Progenitor cell of endocrine pancreas (in vitro differentiated cells): ENCODE measurements at regions not wholly inside any gene's neighbourhood (a gene's known extent, or its start where the extent isn't known, plus 50 kb on each side); places are given as distances from the start of the nearest gene placed in this dataset.

ENCODE experiments used
- DNase-seq: peaks from one replicate; pipeline ENCODE4 v3.0.0; 2021; ENCODE audit warnings: low spot score; ENCODE audit not compliant: unreplicated experiment
- H3K27ac Mint-ChIP-seq: 2 replicates; pipeline ENCODE4 v1.8.0; 2021; ENCODE audit warnings: mild to moderate bottlenecking, moderate library complexity, mixed read lengths
- H3K27me3 Mint-ChIP-seq: 2 replicates; pipeline ENCODE4 v1.8.0; 2021; ENCODE audit warnings: mixed read lengths
- H3K36me3 Mint-ChIP-seq: 2 replicates; pipeline ENCODE4 v1.8.0; 2022; ENCODE audit warnings: mixed read lengths; ENCODE audit not compliant: insufficient read depth
- H3K4me1 Mint-ChIP-seq: 2 replicates; pipeline ENCODE4 v1.8.0; 2021; ENCODE audit warnings: low read depth, mixed read lengths
- H3K4me3 Mint-ChIP-seq: 2 replicates; pipeline ENCODE4 v1.8.0; 2021; ENCODE audit warnings: low read depth, mild to moderate bottlenecking, moderate library complexity, mixed read lengths
- H3K9me3 Mint-ChIP-seq: 2 replicates; pipeline ENCODE4 v1.8.0; 2021; ENCODE audit warnings: low read depth, mixed read lengths
- CTCF ChIP-seq: fragments of 200-600 bp; sonication (generic); IDR thresholded peaks from one replicate; pipeline ENCODE4 v1.5.0; 2021; ENCODE audit warnings: antibody characterized with exemption, mild to moderate bottlenecking; ENCODE audit not compliant: unreplicated experiment

GRCh38 chr14:71377099-71377498 is 469.8 kb downstream of the PCNX1 start:
- Mint-ChIP-seq H3K4me1 (peaks cover 10% of the 10 kb centered on the region), H3K27ac (no peak overlapping the region), H3K4me3 (no peak overlapping the region), H3K9me3 (peaks cover 26% of the 10 kb centered on the region), H3K36me3 (peaks cover 29% of the 10 kb centered on the region), H3K27me3 (no peaks in the 10 kb centered on the region)
- DNase-seq: no peak
- no peak for TF ChIP-seq CTCF

GRCh38 chr14:71380271-71380670 is 473.0 kb downstream of the PCNX1 start:
- no peak for DNase-seq
- Mint-ChIP-seq H3K27ac (peak overlapping the region; percentile 1), H3K4me3 (no peak overlapping the region), H3K36me3 (peaks cover 30% of the 10 kb centered on the region), H3K4me1 (peaks cover 34% of the 10 kb centered on the region), H3K9me3 (peaks cover 25% of the 10 kb centered on the region), H3K27me3 (no peaks in the 10 kb centered on the region)
- no peak for TF ChIP-seq CTCF

GRCh38 chr14:71381814-71382213 is 474.6 kb downstream of the PCNX1 start:
- Mint-ChIP-seq H3K4me3 (no peak overlapping the region), H3K27me3 (no peaks in the 10 kb centered on the region), H3K9me3 (peaks cover 27% of the 10 kb centered on the region), H3K4me1 (peaks cover 34% of the 10 kb centered on the region), H3K27ac (no peak overlapping the region), H3K36me3 (peaks cover 28% of the 10 kb centered on the region)
- TF ChIP-seq CTCF: no peak
- no peak for DNase-seq

GRCh38 chr14:71382315-71382714 is 475.1 kb downstream of the PCNX1 start:
- Mint-ChIP-seq H3K27ac (peak overlapping the region; percentile 75), H3K27me3 (no peaks in the 10 kb centered on the region), H3K4me1 (peaks cover 34% of the 10 kb centered on the region), H3K36me3 (peaks cover 27% of the 10 kb centered on the region), H3K4me3 (no peak overlapping the region), H3K9me3 (peaks cover 27% of the 10 kb centered on the region)
- DNase-seq: no peak
- no peak for TF ChIP-seq CTCF

- H3K27ac Mint-ChIP-seq: peak overlapping the region; percentile 90
- H3K27me3 Mint-ChIP-seq: no peaks in the 10 kb centered on the region
- DNase-seq: no peak
- H3K4me3 Mint-ChIP-seq: no peak overlapping the region
- peaks cover 39% of the 10 kb centered on the region for H3K4me1 Mint-ChIP-seq
- H3K9me3 Mint-ChIP-seq: peaks cover 19% of the 10 kb centered on the region
- TF ChIP-seq CTCF: no peak
- peaks cover 16% of the 10 kb centered on the region for H3K36me3 Mint-ChIP-seq
Observed at GRCh38 chr14:71383510-71383909, 476.3 kb downstream of the PCNX1 start.
